Activated CD8-positive, alpha-beta memory T cell treated with anti-CD3 and anti-CD28 coated beads for 48 hours (primary cell): ENCODE measurements at regions not wholly inside any gene's neighbourhood (a gene's known extent, or its start where the extent isn't known, plus 50 kb on each side); places are given as distances from the start of the nearest gene placed in this dataset.
"Not testable (repeated sequence)": the region's sequence is repeated elsewhere in the genome, so short reads cannot be mapped to it uniquely, and the experiment has no call there.

Source experiments
- DNase-seq, 3 experiments: peaks; one replicate each; pipeline ENCODE4 v3.0.0-alpha.2; 2020; ENCODE audit warnings: low read depth in 2 of 3, low spot score in 2 of 3

GRCh38 chr20:5393218-5393870 is 76.6 kb upstream of the PROKR2 start:
- no peak for DNase-seq

GRCh38 chr20:5390720-5391119 is 74.0 kb upstream of the PROKR2 start:
- DNase-seq = no peak

DNA sequence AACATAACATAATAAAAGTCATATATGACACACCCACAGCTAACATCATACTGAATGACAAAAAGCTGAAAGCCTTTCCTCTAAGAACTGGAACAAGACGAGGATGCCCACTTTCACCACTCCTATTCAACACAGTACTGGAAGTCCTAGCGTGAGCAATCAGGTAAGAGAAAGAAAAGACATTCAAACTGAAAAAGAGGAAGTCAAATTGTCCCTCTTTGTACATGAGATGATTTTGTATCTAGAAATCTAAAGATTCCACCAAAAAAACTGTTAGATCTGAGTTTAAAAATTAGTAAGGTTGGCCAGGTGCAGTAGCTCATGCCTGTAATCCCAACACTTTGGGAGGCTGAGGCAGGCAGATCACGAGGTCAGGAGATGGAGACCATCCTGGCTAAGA is 70.1 kb upstream of the PROKR2 start:
- not testable (repeated sequence) for DNase-seq

DNA sequence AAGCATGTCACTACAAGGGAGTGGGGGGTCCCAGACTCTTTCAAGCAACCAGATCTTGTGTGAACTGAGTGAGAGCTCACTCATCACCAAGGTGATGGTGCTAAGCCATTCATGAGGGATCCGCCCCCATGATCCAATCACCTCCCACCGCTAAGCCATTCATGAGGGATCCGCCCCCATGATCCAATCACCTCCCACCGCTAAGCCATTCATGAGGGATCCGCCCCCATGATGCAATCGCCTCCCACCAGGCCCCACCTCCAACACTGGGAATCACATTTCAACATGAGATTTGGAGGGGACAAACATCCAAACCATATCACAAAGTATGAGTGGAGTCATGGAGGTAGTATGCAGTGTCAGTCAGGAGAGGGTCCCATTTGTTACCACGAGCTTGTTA is 64.8 kb upstream of the PROKR2 start:
- DNase-seq = not testable (repeated sequence)

- DNase-seq = no peak
Observed at GRCh38 chr20:5377484-5377883, 60.7 kb upstream of the PROKR2 start.

GRCh38 chr20:5376228-5376627 is 59.5 kb upstream of the PROKR2 start:
- DNase-seq = no peak

DNA sequence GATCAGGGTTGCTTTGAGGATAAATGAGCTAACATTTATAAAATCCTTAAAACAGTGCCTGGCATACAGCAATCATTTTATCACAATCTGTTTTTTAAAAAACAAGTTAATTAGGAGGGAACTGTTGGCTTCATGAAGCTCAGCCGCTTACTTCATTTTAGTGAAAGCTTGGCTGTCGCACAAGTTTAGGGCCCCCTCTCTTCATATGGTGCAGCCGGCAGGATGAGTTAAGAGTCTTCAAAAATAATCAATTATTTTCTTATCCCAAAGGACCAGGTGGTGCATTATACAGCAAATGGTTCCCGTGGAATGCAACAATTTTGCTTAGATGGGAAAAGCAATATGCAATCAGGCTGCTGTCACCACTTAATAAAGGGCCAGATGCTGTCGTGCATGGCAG is 57.4 kb upstream of the PROKR2 start:
- no peak for DNase-seq

- DNase-seq = no peak
Observed at GRCh38 chr20:5372371-5372770, 55.6 kb upstream of the PROKR2 start.

DNA sequence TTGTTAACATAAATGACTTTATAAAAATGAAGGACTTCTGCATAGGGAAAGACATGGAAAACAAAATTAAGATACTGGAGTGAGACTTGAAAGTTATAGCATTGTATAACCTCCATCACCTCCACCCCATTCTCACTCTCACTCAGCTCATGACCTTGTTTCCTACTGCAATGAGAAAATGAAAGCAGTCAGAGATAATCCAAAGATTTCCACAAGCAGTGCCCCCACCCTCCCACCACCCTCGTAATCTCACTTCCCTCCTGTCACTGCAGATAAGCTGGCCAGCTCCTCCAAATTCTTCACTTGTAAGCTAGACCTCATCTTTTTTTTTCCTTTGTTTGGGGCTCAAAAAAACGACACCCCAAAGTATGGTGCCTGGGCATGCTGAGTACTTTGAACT is 52.9 kb upstream of the PROKR2 start:
- DNase-seq = no peak
